Glutamatergic neuron (in vitro differentiated cells): ENCODE measurements at regions not wholly inside any gene's neighbourhood (a gene's known extent, or its start where the extent isn't known, plus 50 kb on each side); places are given as distances from the start of the nearest gene placed in this dataset.
"Not testable (repeated sequence)": the region's sequence is repeated elsewhere in the genome, so short reads cannot be mapped to it uniquely, and the experiment has no call there.

Source experiments
- DNase-seq: peaks from one replicate; pipeline ENCODE4 v3.0.0; 2022
- H3K27ac Mint-ChIP-seq: one replicate; pipeline ENCODE4 v1.8.0; 2020; ENCODE audit warnings: mild to moderate bottlenecking, mixed read lengths, inconsistent platforms; ENCODE audit not compliant: unreplicated experiment
- H3K27me3 Mint-ChIP-seq: one replicate; pipeline ENCODE4 v1.8.0; 2020; ENCODE audit warnings: mild to moderate bottlenecking, moderate library complexity, mixed read lengths, inconsistent platforms; ENCODE audit not compliant: unreplicated experiment
- H3K36me3 Mint-ChIP-seq: one replicate; pipeline ENCODE4 v1.8.0; 2020; ENCODE audit warnings: mild to moderate bottlenecking, mixed read lengths, inconsistent platforms; ENCODE audit not compliant: unreplicated experiment
- H3K4me1 Mint-ChIP-seq: one replicate; pipeline ENCODE4 v1.8.0; 2020; ENCODE audit warnings: mild to moderate bottlenecking, low read depth, mixed read lengths, inconsistent platforms; ENCODE audit not compliant: unreplicated experiment
- H3K4me3 Mint-ChIP-seq: one replicate; pipeline ENCODE4 v1.8.0; 2020; ENCODE audit warnings: mild to moderate bottlenecking, mixed read lengths, inconsistent platforms; ENCODE audit not compliant: unreplicated experiment
- H3K9me3 Mint-ChIP-seq: one replicate; pipeline ENCODE4 v1.8.0; 2020; ENCODE audit warnings: mild to moderate bottlenecking, moderate library complexity, mixed read lengths, inconsistent platforms; ENCODE audit not compliant: unreplicated experiment
- CTCF ChIP-seq: fragments of 200-600 bp; sonication (generic); IDR thresholded peaks from one replicate; pipeline ENCODE4 v1.5.0; 2021; ENCODE audit not compliant: partially characterized antibody, unreplicated experiment

- Mint-ChIP-seq H3K27ac (no peak overlapping the region), H3K9me3 (peaks cover 25% of the 10 kb centered on the region), H3K4me1 (no peaks in the 10 kb centered on the region), H3K36me3 (peaks cover 52% of the 10 kb centered on the region), H3K4me3 (no peak overlapping the region), H3K27me3 (peaks cover 9% of the 10 kb centered on the region)
- DNase-seq = no peak
- no peak for TF ChIP-seq CTCF
Observed at GRCh38 chr7:149573519-149573918, 75.9 kb upstream of the ZNF746 start.

GRCh38 chr7:149572920-149573319, 75.3 kb upstream of the ZNF746 start:
- not testable (repeated sequence) for DNase-seq, H3K27me3 Mint-ChIP-seq, H3K4me1 Mint-ChIP-seq, H3K4me3 Mint-ChIP-seq, H3K27ac Mint-ChIP-seq
- H3K36me3 Mint-ChIP-seq = peaks cover 51% of the 10 kb centered on the region
- peaks cover 19% of the 10 kb centered on the region for H3K9me3 Mint-ChIP-seq

- peaks cover 43% of the 10 kb centered on the region for H3K36me3 Mint-ChIP-seq
- DNase-seq = no peak
- no peak for TF ChIP-seq CTCF
- peaks cover 3% of the 10 kb centered on the region for H3K27me3 Mint-ChIP-seq
- H3K27ac Mint-ChIP-seq = no peak overlapping the region
- no peak overlapping the region for H3K4me3 Mint-ChIP-seq
- H3K9me3 Mint-ChIP-seq = peaks cover 14% of the 10 kb centered on the region
- H3K4me1 Mint-ChIP-seq = no peaks in the 10 kb centered on the region
Observed at GRCh38 chr7:149570784-149571183, 73.2 kb upstream of the ZNF746 start.

- TF ChIP-seq CTCF = no peak
- Mint-ChIP-seq H3K4me1 (no peaks in the 10 kb centered on the region), H3K27ac (no peak overlapping the region), H3K27me3 (peaks cover 3% of the 10 kb centered on the region), H3K36me3 (peaks cover 43% of the 10 kb centered on the region), H3K4me3 (no peak overlapping the region), H3K9me3 (peaks cover 14% of the 10 kb centered on the region)
- no peak for DNase-seq
Observed at GRCh38 chr7:149569726-149570422, 72.3 kb upstream of the ZNF746 start.

GRCh38 chr7:149569025-149569725, 71.6 kb upstream of the ZNF746 start:
- no peak overlapping the region for H3K4me3 Mint-ChIP-seq
- peaks cover 3% of the 10 kb centered on the region for H3K27me3 Mint-ChIP-seq
- no peak for DNase-seq
- H3K4me1 Mint-ChIP-seq = no peaks in the 10 kb centered on the region
- TF ChIP-seq CTCF = no peak
- H3K36me3 Mint-ChIP-seq = peaks cover 43% of the 10 kb centered on the region
- peaks cover 12% of the 10 kb centered on the region for H3K9me3 Mint-ChIP-seq
- no peak overlapping the region for H3K27ac Mint-ChIP-seq
